Activated B cell treated with CpG ODN at 0.5 μM for 24 hours (primary cell): ENCODE measurements at regions not wholly inside any gene's neighbourhood (a gene's known extent, or its start where the extent isn't known, plus 50 kb on each side); places are given as distances from the start of the nearest gene placed in this dataset.

Experiments used
- ATAC-seq: fragments of 200-7000 bp; cut with Tn5 transposase; one replicate; pipeline ENCODE4 v1.10.0; 2021; ENCODE audit warnings: low read depth, mild to moderate bottlenecking, moderate library complexity
- CTCF ChIA-PET: fragments of 350-600 bp; sonication (Branson Sonifier 250); formaldehyde crosslinking; loops from one replicate; lab custom pipeline; 2021; ENCODE audit warnings: antibody characterized with exemption; lab: Charles Lee
- POLR2A ChIA-PET: fragments of 350-600 bp; sonication (Branson Sonifier 250); formaldehyde crosslinking; loops from one replicate; lab custom pipeline; 2021; ENCODE audit warnings: antibody characterized with exemption; lab: Charles Lee
- DNase-seq: peaks from one replicate; pipeline ENCODE4 v3.0.0; 2022
- H3K27ac Mint-ChIP-seq: one replicate; pipeline ENCODE4 v1.8.0; 2020; ENCODE audit warnings: mixed read lengths
- H3K27me3 Mint-ChIP-seq: one replicate; pipeline ENCODE4 v1.8.0; 2021; ENCODE audit warnings: mixed read lengths
- H3K36me3 Mint-ChIP-seq: one replicate; pipeline ENCODE4 v1.8.0; 2021; ENCODE audit warnings: low read depth, mixed read lengths
- H3K4me1 Mint-ChIP-seq: one replicate; pipeline ENCODE4 v1.8.0; 2021; ENCODE audit warnings: mixed read lengths
- H3K4me3 Mint-ChIP-seq: one replicate; pipeline ENCODE4 v1.8.0; 2020; ENCODE audit warnings: mild to moderate bottlenecking, mixed read lengths
- H3K9me3 Mint-ChIP-seq: one replicate; pipeline ENCODE4 v1.8.0; 2020; ENCODE audit warnings: mixed read lengths
- CTCF ChIP-seq: fragments of 200-600 bp; IDR thresholded peaks from one replicate; pipeline ENCODE4 v1.8.0; 2022; ENCODE audit warnings: antibody characterized with exemption, mild to moderate bottlenecking
- intact Hi-C: fragments of 100-400 bp; cut with micrococcal nuclease; formaldehyde crosslinking; loops from one replicate; pipeline ENCODE4 v1.15.1; 2024

- DNase-seq (peak; percentile 24), ATAC-seq (peak; percentile 67)
- H3K4me1 Mint-ChIP-seq = peaks cover 20% of the 10 kb centered on the region
- peaks cover 19% of the 10 kb centered on the region for H3K27me3 Mint-ChIP-seq
- ChIA-PET CTCF (no interaction called here), POLR2A (no interaction called here)
- H3K27ac Mint-ChIP-seq = no peak overlapping the region
- no peaks in the 10 kb centered on the region for H3K36me3 Mint-ChIP-seq
- TF ChIP-seq CTCF = no peak
- H3K4me3 Mint-ChIP-seq = peak overlapping the region; percentile 70
- intact Hi-C loops = loop anchor here (5.0 to 10.0 kb wide), 2 partner anchors 468 to 1815 kb away; no protein-coding TSS in a partner anchor
- no peaks in the 10 kb centered on the region for H3K9me3 Mint-ChIP-seq
These were observed 582.8 kb downstream of the ZEB2 start for GRCh38 chr2:143936848-143937722.

GRCh38 chr2:143936538-143936847 is 583.4 kb downstream of the ZEB2 start:
- Mint-ChIP-seq H3K9me3 (no peaks in the 10 kb centered on the region), H3K27ac (no peak overlapping the region), H3K27me3 (peaks cover 24% of the 10 kb centered on the region), H3K36me3 (no peaks in the 10 kb centered on the region), H3K4me1 (peaks cover 20% of the 10 kb centered on the region), H3K4me3 (peak overlapping the region; percentile 67)
- intact Hi-C loops = loop anchor here (5.0 to 10.0 kb wide), 2 partner anchors 468 to 1816 kb away; no protein-coding TSS in a partner anchor
- DNase-seq (no peak), ATAC-seq (no peak)
- ChIA-PET CTCF (no interaction called here), POLR2A (no interaction called here)
- no peak for TF ChIP-seq CTCF

- H3K4me3 Mint-ChIP-seq = no peak overlapping the region
- ATAC-seq (no peak), DNase-seq (no peak)
- intact Hi-C loops = loop anchor here (5.0 to 10.0 kb wide), 2 partner anchors 469 to 1817 kb away; no protein-coding TSS in a partner anchor
- H3K36me3 Mint-ChIP-seq = no peaks in the 10 kb centered on the region
- ChIA-PET CTCF (no interaction called here), POLR2A (no interaction called here)
- peaks cover 26% of the 10 kb centered on the region for H3K27me3 Mint-ChIP-seq
- no peaks in the 10 kb centered on the region for H3K9me3 Mint-ChIP-seq
- no peak for TF ChIP-seq CTCF
- H3K4me1 Mint-ChIP-seq = peaks cover 20% of the 10 kb centered on the region
- no peak overlapping the region for H3K27ac Mint-ChIP-seq
These were observed 584.5 kb downstream of the ZEB2 start for GRCh38 chr2:143935482-143935752.

GRCh38 chr2:143934626-143935481 is 585.1 kb downstream of the ZEB2 start:
- no peak for DNase-seq
- intact Hi-C loops = loop anchor here (5.0 to 10.0 kb wide), 2 partner anchors 470 to 1817 kb away; no protein-coding TSS in a partner anchor
- H3K4me3 Mint-ChIP-seq = no peak overlapping the region

More at GRCh38 chr2:143934626-143935481, 585.1 kb downstream of the ZEB2 start:
- ChIA-PET POLR2A (no interaction called here), CTCF (no interaction called here)
- Mint-ChIP-seq H3K9me3 (no peaks in the 10 kb centered on the region), H3K4me1 (peaks cover 20% of the 10 kb centered on the region), H3K36me3 (no peaks in the 10 kb centered on the region), H3K27me3 (peaks cover 26% of the 10 kb centered on the region), H3K27ac (peak overlapping the region; percentile 25)
- no peak for ATAC-seq
- no peak for TF ChIP-seq CTCF
